GM03348 (cell line): ENCODE measurements at regions not wholly inside any gene's neighbourhood (a gene's known extent, or its start where the extent isn't known, plus 50 kb on each side); places are given as distances from the start of the nearest gene placed in this dataset.
"Not testable (repeated sequence)": the region's sequence is repeated elsewhere in the genome, so short reads cannot be mapped to it uniquely, and the experiment has no call there.

Source experiments
- DNase-seq: peaks from one replicate; pipeline ENCODE4 v3.0.0; 2012; ENCODE audit warnings: low spot score

DNA sequence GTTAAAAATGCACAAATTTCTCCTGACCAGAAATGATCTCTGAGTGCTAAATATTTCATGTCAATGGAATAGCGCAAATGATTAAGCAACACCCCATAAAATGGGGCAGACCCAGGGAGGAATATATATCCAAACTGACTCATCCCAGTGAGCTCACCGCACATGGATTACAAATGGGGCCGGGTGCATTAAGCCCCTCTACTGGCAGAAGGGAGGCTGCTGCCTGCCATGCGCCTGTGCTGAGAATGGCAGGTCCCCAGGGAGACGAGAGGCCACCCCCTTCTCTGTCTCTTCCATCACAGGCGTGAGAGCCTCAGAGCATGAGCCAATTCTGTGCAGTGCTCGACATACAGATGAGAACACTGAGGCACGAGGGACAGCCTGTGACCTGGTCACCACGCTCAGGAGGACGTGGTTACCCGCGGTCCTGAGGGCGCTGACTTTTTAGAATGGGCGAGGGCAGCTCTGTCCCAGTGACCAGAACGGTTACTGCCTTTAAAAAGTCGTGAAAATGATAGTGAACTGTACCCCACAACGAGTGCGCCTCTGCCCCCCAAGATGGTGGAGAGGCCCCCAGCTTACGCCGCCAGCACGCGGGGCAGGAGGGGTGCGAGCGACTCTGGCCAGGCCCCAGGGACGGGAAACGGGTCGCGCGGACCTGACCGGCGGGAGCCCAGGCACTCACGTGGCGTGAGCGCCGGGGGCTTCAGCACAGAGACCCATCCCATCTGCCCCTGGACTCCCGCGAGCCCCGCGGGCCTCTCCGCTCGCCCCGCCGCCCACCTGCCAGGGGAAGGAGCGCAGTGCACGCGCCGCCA lies 130.2 kb upstream of the ALDH3B2 start:
- not testable (repeated sequence) for DNase-seq

DNA sequence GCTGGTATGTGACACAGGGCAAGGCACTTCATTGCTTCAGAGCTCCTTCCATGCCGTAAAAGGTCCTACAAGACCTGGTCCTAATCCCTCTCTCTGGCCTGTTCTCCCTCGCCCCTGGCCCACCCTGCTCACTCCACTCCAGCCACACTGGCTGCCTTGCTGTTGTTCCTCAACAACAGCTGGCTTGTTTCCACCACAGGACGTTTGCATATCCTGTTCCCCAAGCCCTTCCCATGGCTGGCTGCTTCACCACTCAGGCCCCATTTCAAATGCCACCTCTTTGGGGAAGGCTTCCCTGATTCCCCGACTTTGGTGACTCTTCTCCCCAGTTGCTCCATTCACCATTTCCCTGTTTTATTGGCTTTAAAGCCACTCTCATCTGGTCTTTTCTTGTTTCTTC lies 129.1 kb upstream of the ALDH3B2 start:
- DNase-seq = not testable (repeated sequence)

- DNase-seq = not testable (repeated sequence)
These were observed 128.6 kb upstream of the ALDH3B2 start for GRCh38 chr11:67803055-67803454.

DNA sequence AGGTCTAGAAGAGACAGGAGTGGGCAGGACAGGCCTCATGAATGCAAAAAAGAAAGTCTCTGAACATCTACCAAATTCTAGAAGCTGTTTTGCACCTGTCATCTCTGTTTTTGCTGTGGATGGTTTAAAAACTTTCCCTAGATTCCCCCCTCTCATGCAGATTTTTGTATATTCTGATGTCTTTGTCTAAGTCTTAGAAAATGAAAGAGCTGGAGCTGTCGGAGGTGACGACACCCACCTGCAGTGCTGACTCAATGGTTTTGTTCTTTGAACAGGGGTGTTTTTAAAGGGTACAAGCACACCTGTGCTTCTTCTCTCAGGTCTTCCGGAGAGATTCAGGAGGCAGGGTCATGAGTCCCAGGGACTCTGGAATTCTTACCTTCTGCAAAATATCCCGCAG lies 128.2 kb upstream of the ALDH3B2 start:
- not testable (repeated sequence) for DNase-seq

- not testable (repeated sequence) for DNase-seq
These were observed 127.0 kb upstream of the ALDH3B2 start for GRCh38 chr11:67801397-67801796.

DNA sequence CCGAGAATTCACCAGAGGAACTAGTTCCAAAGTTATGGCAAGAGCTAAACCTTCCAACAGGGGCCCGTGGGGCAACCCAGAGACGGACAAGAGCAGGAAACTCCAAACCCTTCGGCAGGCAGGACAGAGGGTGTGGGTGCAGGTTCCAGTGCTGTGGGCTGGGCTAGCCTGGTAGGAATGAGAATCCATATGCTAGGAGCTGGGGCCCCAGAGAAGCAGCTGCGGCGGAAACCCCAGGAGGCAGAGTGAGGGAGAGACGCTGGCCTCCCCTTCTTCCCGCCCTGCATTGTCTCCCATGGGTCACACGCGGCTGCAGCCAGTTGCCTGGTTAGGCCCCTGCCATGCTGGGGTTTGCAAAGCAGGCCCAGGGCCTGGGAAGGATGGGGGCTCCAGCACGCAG lies 126.2 kb upstream of the ALDH3B2 start:
- DNase-seq = not testable (repeated sequence)

DNA sequence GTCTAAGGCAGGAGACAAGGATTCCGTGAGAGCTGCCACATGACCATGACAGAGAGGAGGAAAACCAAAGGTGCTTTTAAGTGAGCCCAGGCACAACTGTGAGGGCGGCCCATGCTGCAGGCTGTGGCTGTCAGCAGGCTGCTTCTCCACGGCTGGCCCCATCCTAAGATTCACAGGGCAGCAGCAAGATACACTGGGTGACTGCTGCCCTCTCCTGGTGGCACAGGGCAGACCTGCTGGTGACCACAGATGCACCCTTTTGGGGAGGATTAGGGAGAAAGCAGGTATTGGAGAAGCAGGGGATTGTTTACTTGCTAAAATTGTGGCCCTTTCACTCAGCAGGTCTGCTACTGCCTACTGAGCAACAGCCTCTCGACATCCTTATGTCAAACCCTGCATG lies 125.4 kb upstream of the ALDH3B2 start:
- DNase-seq = not testable (repeated sequence)

DNA sequence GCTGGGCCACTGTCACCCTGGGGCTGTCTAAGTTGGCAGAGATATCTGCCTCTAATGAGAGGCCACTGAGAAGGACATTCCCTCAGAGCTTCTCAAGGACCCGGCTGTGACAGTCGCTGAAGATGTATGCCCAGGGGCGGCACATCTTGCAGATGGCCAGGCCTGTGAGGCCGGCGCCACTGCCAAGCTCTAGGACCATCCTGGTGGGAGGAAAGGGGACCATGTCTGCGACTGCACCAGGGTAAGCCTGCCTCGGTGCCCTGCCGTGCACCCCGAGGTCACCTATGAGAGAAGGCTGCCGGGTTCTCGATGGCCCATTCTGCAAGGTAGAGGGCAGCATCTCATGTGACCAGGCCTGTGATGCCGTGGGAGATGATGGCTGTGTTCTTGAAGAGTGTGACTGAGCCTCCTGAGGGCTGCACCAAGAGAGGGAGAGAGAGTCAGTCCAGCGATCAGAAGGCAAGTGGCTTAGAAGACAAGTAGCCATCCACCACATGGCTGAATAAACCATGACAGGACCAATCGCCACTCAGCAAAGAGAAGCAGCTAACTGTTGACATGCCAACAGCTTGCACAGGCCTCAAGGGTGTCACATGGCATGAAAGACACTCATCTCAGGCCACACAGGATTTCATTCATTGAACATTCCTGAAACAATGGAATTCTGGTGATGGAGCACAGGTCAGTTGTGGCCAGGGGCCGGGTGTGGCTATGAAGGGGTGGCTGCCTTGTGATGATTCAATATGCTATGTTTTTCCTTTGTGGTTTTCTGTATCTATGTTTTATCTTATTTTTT lies 123.5 kb upstream of the ALDH3B2 start:
- DNase-seq = not testable (repeated sequence)

DNA sequence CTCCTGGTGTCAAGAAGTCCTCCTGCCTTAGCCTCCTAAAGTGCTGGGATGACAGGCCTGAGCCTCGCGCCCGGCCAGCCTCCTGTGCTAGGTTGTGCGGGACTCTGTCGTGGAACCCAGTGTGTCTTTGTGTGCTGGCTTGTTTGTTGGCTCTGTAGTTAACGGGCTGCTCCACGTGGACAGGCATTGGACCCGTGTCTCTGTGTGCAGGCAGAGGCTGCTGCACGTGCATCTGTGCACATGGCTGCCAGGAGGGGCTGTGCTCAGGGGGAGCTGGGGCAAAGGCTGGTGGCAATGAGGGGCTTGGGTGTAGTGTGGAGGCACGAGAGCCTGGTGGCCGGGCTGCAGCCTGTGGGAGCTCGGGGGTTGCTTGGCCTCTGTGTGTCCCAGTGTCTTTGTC lies 121.3 kb upstream of the ALDH3B2 start:
- DNase-seq = no peak

GRCh38 chr11:67793750-67794149 lies 119.3 kb upstream of the ALDH3B2 start:
- DNase-seq = not testable (repeated sequence)

- DNase-seq = not testable (repeated sequence)
These were observed 118.0 kb upstream of the ALDH3B2 start for GRCh38 chr11:67792273-67792990.

GRCh38 chr11:67791598-67792170 lies 117.3 kb upstream of the ALDH3B2 start:
- DNase-seq = not testable (repeated sequence)

DNA sequence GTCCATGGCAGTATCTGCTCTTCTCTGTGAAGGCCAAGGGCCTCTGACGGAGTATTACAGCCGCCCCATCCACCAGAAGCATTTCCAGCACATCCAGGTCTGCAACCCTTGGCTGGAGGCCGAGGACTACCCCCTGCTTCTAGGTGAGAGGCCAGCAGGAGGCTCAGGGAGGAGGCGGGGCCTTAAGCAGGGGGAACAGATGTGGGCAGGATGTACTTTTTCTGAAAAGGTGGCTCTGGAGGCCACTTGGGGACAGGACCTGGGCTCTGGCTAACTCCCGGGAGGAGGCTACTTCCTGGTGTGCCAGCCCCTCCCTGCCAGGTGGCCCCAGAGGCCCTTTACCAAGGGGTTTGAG lies 113.9 kb upstream of the ALDH3B2 start:
- DNase-seq = not testable (repeated sequence)

- DNase-seq = not testable (repeated sequence)
These were observed 113.4 kb upstream of the ALDH3B2 start for GRCh38 chr11:67787681-67788340.

- not testable (repeated sequence) for DNase-seq
These were observed 107.5 kb upstream of the ALDH3B2 start for GRCh38 chr11:67781967-67782366.

DNA sequence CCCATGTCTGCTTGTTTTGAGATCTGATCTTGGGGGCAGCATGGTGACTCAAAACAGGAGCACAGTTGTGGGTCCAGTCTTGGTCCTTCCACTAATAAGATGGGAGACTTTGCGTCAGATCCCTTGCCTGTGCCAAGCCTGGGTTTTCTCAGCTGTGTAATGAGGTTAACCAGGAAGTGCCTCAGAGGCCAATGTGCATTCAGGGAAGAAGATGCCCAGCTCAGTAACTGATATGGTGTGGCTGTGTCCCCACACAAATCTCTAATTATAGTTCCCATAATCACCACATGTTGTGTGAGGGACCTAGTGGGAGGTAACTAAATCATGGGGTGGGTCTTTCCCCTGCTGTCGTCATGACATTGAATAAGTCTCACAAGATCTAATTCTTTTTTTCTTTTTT lies 107.1 kb upstream of the ALDH3B2 start:
- not testable (repeated sequence) for DNase-seq

- no peak for DNase-seq
These were observed 105.6 kb upstream of the ALDH3B2 start for GRCh38 chr11:67780056-67780455.

GRCh38 chr11:67779189-67779875 lies 104.9 kb upstream of the ALDH3B2 start:
- DNase-seq = not testable (repeated sequence)

DNA sequence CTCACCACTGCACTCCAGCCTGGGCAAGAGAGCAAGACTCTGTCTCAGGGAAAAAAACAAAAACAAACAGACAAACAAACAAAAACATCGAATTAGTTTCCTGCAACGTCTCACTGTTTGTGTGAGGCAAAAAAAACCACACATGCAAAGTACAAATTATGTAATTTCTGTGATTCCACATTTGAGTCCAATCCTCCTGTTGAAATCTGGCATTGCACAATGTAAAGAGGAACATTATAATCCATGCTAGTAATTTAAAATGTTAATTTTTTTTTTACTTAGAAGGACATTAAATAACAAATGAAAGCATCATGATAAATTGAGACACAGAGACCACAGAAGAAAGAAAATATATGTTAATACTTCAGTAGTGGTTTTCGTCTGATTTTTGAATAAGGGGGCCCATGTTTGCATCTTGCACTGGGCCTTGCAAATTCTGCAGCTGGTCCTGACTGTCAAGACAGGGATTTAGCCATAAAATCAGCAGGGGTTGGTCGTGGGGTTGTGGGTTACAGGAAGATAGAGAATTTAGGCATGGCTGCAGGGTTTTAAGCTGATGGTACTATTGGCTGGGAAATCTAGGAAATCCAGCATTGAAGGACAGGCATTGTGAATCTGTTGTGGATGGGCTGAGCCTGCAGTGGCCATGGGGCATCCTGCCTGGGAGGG lies 102.6 kb upstream of the ALDH3B2 start:
- no peak for DNase-seq

DNA sequence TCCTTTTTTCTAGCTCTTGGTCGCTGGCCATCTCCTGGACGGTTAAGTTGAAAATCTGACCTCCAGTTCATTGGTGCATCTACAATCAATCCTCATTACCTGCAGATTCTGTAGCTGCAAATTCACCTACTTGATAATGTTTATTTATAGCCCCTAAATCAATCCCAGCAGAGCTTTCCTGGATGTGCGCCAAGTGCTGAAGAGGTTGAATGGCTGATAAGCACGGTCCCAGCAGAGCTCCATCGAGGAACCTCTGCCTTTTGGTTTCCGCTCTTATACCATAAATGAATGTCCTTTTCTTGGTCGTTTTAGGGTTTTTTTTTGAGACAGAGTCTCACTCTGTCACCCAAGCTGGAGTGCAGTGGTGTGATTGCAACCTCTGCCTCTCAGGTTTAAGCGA lies 99.8 kb upstream of the ALDH3B2 start:
- not testable (repeated sequence) for DNase-seq
